Parathyroid adenoma (tissue), 2 donors: ENCODE measurements at regions not wholly inside any gene's neighbourhood (a gene's known extent, or its start where the extent isn't known, plus 50 kb on each side); places are given as distances from the start of the nearest gene placed in this dataset.
"Not testable (repeated sequence)": the region's sequence is repeated elsewhere in the genome, so short reads cannot be mapped to it uniquely, and the experiment has no call there.

Experiments
- H2AFZ ChIP-seq: fragments of 300-600 bp; sonication (generic); one replicate; pipeline ENCODE4 v1.7.0; 2017; ENCODE audit warnings: antibody characterized with exemption, mild to moderate bottlenecking
- H3K27ac ChIP-seq: fragments of 300-600 bp; sonication (generic); one replicate; pipeline ENCODE4 v1.7.0; 2017
- H3K27me3 ChIP-seq: fragments of 300-600 bp; sonication (generic); one replicate; pipeline ENCODE4 v1.7.0; 2017; ENCODE audit warnings: low read length; ENCODE audit not compliant: control insufficient read depth, insufficient read depth
- H3K36me3 ChIP-seq: fragments of 300-600 bp; sonication (generic); one replicate; pipeline ENCODE4 v1.7.0; 2017; ENCODE audit warnings: low read length; ENCODE audit not compliant: control insufficient read depth, insufficient read depth
- H3K4me1 ChIP-seq: fragments of 300-600 bp; sonication (generic); one replicate; pipeline ENCODE4 v1.7.0; 2017; ENCODE audit warnings: control low read depth
- H3K4me2 ChIP-seq: fragments of 300-600 bp; sonication (generic); one replicate; pipeline ENCODE4 v1.7.0; 2017; ENCODE audit warnings: low read length
- H3K4me3 ChIP-seq: fragments of 300-600 bp; sonication (generic); one replicate; pipeline ENCODE4 v1.7.0; 2017; ENCODE audit warnings: low read depth, low read length
- H3K79me2 ChIP-seq: fragments of 300-600 bp; sonication (generic); one replicate; pipeline ENCODE4 v1.7.0; 2017; ENCODE audit warnings: control low read depth
- H3K9ac ChIP-seq: fragments of 300-600 bp; sonication (generic); one replicate; pipeline ENCODE4 v1.7.0; 2017; ENCODE audit warnings: mild to moderate bottlenecking
- H3K9me3 ChIP-seq: fragments of 300-600 bp; sonication (generic); one replicate; pipeline ENCODE4 v1.7.0; 2017; ENCODE audit warnings: low read length; ENCODE audit not compliant: control insufficient read depth
- CTCF ChIP-seq: fragments of 300-600 bp; sonication (generic); IDR thresholded peaks from one replicate; pipeline ENCODE4 v1.7.0; 2017; ENCODE audit warnings: antibody characterized with exemption, mild to moderate bottlenecking
- donor health status: primary hyperparathyroidism.

GRCh38 chr2:195575016-195575415, 82.0 kb upstream of the SLC39A10 start:
- H3K79me2 ChIP-seq = no peaks in the 10 kb centered on the region
- H3K9ac ChIP-seq = no peak overlapping the region
- no peak for TF ChIP-seq CTCF
- H3K4me2 ChIP-seq = no peak overlapping the region
- H3K4me1 ChIP-seq = no peaks in the 10 kb centered on the region
- no peaks in the 10 kb centered on the region for H3K9me3 ChIP-seq
- no peak overlapping the region for H3K4me3 ChIP-seq
- no peaks in the 10 kb centered on the region for H3K27me3 ChIP-seq
- H3K36me3 ChIP-seq = no peaks in the 10 kb centered on the region
- H2AFZ ChIP-seq = no peak overlapping the region
- no peak overlapping the region for H3K27ac ChIP-seq

- TF ChIP-seq CTCF = no peak
- H3K36me3 ChIP-seq = no peaks in the 10 kb centered on the region
- H3K27ac ChIP-seq = no peak overlapping the region
Observed at GRCh38 chr2:195574312-195574711, 82.7 kb upstream of the SLC39A10 start.

GRCh38 chr2:195572895-195573683, 83.9 kb upstream of the SLC39A10 start:
- H3K27me3 ChIP-seq = no peaks in the 10 kb centered on the region
- no peaks in the 10 kb centered on the region for H3K79me2 ChIP-seq
- no peaks in the 10 kb centered on the region for H3K4me1 ChIP-seq
- H3K9ac ChIP-seq = no peak overlapping the region
- H3K4me3 ChIP-seq = no peak overlapping the region
- no peak overlapping the region for H2AFZ ChIP-seq
- H3K4me2 ChIP-seq = no peak overlapping the region
- TF ChIP-seq CTCF = no peak
- no peak overlapping the region for H3K27ac ChIP-seq
- H3K9me3 ChIP-seq = no peaks in the 10 kb centered on the region
- H3K36me3 ChIP-seq = no peaks in the 10 kb centered on the region

More at GRCh38 chr2:195574312-195574711, 82.7 kb upstream of the SLC39A10 start:
- no peak overlapping the region for H3K4me2 ChIP-seq
- H2AFZ ChIP-seq = no peak overlapping the region
- H3K4me3 ChIP-seq = no peak overlapping the region
- H3K9me3 ChIP-seq = no peaks in the 10 kb centered on the region
- no peaks in the 10 kb centered on the region for H3K4me1 ChIP-seq
- no peak overlapping the region for H3K9ac ChIP-seq
- no peaks in the 10 kb centered on the region for H3K27me3 ChIP-seq
- H3K79me2 ChIP-seq = no peaks in the 10 kb centered on the region

GRCh38 chr2:195570329-195570728, 86.7 kb upstream of the SLC39A10 start:
- Histone ChIP-seq H3K4me3 (no peak overlapping the region), H2AFZ (no peak overlapping the region), H3K9me3 (no peaks in the 10 kb centered on the region), H3K27me3 (no peaks in the 10 kb centered on the region), H3K9ac (no peak overlapping the region), H3K4me1 (no peaks in the 10 kb centered on the region), H3K36me3 (no peaks in the 10 kb centered on the region), H3K4me2 (no peak overlapping the region), H3K27ac (no peak overlapping the region), H3K79me2 (no peaks in the 10 kb centered on the region)
- no peak for TF ChIP-seq CTCF

GRCh38 chr2:195569255-195569654, 87.8 kb upstream of the SLC39A10 start:
- no peaks in the 10 kb centered on the region for H3K4me1 ChIP-seq
- H3K4me2 ChIP-seq = no peak overlapping the region
- no peak overlapping the region for H3K4me3 ChIP-seq
- no peaks in the 10 kb centered on the region for H3K79me2 ChIP-seq
- TF ChIP-seq CTCF = no peak
- H3K27me3 ChIP-seq = no peaks in the 10 kb centered on the region
- H3K9ac ChIP-seq = no peak overlapping the region
- no peak overlapping the region for H3K27ac ChIP-seq
- H3K36me3 ChIP-seq = no peaks in the 10 kb centered on the region
- H3K9me3 ChIP-seq = no peaks in the 10 kb centered on the region
- H2AFZ ChIP-seq = no peak overlapping the region

GRCh38 chr2:195564625-195565135, 92.3 kb upstream of the SLC39A10 start:
- not testable (repeated sequence) for H3K9me3 ChIP-seq, H3K4me3 ChIP-seq, H3K27ac ChIP-seq, H3K79me2 ChIP-seq, H3K4me1 ChIP-seq, H3K27me3 ChIP-seq, H3K4me2 ChIP-seq, H2AFZ ChIP-seq, H3K9ac ChIP-seq, H3K36me3 ChIP-seq
